HG02884 (cell line): ENCODE measurements at regions not wholly inside any gene's neighbourhood (a gene's known extent, or its start where the extent isn't known, plus 50 kb on each side); places are given as distances from the start of the nearest gene placed in this dataset.

ENCODE experiments used
- ATAC-seq: cut with Tn5 transposase; IDR thresholded peaks from one replicate; pipeline ENCODE4 v1.9.1; 2021; ENCODE audit warnings: mild to moderate bottlenecking, moderate library complexity; ENCODE audit not compliant: unreplicated experiment

DNA sequence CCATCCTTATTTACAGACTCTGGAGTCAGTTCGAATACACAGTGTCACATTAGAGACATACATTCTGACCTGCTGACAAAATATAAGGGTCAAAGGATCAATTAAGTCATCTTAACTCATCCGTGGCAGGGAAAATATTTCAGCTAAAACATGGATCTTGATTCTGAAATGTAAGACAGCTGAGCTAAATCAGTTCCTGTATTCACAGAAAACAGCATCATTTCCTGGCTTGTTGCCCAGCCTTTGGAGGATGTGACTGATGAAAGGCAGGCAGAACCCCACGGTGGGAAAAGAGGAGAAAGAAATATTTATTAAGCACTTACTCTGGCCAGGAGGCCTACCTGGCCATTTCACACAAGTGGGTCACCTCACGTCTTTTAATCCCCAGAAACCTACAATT is 101.9 kb downstream of the GAS2L3 start:
- ATAC-seq: no peak

DNA sequence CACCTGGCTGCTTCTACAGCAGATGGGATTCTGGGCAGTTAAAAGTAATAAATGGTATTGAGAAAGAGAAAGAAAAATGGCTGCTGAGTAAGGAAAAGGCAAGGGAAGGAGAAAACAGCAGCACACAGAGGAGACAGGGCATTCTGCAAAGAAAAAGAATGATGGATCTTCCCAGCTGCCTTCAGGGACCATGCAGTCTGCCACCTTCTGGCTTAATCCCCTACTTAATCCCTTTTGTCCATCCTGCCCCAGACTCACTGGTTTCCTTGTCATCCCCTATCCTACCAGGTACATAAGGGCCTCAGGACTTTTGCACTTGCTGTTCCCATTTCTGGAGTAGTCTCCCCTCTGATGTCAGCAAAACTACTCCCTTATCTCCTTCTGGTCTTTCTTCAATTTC is 107.6 kb downstream of the GAS2L3 start:
- ATAC-seq: no peak

DNA sequence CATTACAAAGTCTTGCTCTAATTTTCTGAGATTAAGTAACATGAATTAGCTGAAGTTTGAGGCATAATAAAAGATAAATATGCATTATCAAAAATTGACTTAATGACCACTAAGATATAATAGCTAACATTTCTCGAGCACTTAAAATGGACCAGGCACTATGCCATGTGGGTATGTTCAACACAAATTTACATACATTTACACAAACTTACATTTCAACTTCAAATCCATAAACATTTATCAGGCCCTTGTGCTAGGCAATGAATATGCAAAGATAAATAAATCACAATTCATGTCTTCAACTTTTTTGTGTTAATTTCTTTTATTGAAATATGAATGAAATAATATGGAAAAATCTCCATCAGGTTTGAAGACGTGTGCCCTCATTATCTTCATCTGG is 108.7 kb downstream of the GAS2L3 start:
- ATAC-seq: no peak

DNA sequence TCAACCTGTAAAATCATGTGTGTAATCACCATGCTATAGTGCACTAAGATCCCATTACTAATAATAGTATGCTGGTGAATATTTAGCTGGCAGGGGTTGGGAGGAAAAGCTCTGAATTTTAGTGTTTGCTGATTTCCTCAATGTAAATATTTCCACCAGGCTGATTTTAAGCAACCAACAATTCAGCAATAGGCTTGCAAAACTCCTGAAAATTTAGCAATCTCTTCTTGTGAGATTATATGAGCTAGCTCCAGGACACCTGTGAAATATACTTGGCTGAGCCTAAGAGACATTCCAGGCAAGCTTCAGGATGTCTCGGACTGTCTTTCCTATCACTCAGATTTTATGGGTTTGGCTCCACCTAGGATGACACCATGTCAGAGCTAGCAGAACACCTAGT is 106.9 kb upstream of the ANO4 start:
- no peak for ATAC-seq

DNA sequence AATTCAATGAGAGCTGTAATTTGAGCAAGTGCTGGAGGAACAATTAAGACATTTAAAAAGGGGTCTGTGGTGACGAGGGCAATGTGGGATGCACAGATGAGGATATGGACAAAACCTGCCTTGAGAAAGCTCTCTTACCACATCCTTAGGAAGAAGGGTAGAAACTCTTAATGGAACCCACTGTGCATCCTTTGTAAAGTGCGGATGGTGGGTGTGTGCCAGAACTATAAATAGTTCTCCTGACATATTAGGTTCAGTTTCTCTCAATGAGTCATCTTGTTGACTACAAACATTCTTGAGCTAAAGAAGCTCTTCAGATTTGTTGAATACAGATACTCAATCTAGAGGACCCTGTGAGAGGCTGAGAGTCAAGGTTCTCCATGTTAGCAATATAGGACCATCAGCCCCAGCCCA is 106.1 kb upstream of the ANO4 start:
- ATAC-seq: no peak

DNA sequence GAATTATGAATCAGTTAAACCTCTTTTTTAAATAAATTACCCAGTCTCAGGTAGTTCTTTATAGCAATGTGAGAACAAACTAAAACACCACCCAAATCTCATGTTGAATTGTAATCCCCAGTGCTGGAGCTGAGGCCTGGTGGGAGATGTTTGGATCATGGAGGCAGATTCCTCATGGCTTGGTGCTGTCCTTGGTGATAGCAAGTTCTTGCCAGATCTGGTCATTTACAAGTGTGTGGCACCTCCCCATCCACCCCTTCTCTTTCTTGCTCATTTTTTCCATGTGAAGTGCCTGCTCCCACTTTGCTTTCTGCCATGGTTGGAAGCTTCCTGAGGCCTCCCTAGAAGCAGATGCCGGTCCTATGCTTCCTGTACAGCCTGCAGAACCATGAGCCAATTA is 102.1 kb upstream of the ANO4 start:
- no peak for ATAC-seq

DNA sequence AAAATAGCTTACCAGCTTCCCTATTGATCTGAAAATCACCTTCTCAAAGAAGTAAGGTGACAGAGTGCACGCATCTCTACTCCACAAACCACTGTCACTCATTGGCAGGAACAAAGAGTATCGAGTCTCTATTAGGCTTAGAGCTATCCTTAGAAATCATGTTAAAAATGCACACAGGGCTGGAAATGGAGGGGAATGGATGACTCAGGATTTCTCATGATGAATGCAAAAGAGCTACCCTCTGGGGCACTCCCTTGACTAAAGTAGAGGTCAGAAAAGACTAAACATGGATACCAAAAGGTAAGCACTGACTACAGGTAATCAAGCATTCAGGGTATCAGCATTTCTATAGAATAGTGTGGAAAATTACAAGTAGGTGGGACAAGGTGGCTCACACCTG is 96.1 kb upstream of the ANO4 start:
- ATAC-seq: no peak

DNA sequence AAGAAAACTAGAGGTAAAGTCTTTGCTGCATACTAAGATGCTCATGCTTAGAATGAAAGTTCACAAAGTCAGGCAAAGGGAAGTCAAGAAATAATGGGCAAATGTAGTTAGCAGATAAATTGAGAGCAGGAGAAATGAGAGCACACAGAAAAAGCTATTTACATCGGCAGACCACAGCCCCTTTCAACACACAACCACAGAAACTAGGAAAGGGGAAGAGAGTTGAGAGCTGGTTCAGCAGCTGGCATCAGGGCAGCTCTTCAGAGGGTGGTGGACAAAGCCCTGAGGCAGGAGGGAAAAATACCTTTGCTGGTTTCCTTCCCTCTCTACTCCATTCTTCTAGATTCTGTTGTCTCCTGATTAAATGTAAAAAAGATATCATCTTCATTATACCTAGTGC is 95.4 kb upstream of the ANO4 start:
- peak; percentile 86 for ATAC-seq

DNA sequence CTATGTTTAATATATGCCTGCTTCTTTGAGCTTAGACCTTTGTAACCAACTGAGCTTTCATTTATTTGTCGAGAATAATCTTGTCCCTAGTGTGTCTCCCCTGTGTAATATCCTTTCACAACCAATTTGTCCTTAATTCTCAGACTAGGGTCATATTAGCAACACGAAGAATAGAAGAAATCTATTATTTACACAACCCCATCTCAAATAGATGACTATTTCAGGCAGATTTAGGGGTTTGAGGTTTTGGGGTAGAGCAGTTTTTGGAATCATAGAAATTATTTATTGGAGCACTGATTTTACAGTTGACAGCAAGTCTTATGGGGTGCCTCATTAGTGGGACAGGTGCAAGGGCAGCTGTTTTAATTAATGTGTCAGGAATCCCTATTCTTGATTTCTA is 91.2 kb upstream of the ANO4 start:
- ATAC-seq: no peak

DNA sequence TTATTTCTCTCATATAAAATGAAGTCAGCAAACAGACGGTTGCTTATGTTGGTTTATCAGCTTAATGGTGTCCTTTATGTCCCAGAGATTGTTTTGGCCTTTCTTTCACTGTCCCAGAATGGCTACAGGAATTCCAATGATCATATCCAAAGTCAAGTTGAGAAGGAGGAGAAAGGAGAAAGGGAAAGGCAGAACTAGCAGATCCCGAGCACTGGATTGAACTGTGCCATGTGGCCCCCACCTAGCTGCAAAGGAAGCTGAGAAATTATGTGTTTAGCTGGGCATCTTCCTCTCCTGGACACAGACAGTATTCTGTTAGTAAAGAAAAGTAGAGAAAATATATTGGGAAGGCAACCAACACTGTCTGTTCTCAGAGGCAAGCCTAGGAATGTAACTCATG is 90.7 kb upstream of the ANO4 start:
- no peak for ATAC-seq

DNA sequence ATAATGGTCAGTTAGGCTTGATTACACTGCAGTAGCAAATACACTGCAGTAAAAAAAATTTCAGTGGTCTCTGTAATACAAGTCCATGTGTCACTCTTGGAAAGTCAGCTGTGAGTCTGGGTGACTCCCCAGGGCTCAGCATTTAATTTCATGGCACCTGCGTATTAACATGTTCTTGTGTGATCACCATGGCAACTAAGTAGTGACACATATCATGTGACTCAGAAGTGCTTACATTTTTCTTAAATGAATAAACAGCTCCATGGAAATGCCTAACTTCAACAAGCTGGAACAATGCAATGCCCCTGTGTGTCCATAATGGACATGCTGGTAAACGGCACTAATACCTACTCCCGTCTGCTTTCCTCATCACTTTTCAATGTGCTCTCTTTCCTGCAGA is 88.5 kb upstream of the ANO4 start:
- ATAC-seq: no peak

DNA sequence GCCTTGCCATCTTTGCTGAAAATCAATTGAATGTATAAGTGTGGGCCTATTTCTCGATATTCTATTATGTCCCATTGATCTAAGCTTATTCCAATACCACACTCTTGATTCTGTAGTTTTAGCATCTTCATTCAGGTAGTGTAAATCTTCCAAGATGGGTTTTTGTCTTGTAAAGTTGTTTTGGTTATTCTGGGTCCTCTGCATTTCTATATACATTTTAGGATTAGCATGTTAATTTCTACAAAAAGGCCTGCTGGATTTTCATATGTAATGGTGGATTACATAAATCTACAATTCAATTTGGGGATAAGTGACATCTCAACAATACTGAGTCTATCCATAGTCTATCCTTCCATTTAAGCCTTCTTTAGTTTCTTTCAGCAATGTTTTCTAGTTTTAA is 86.0 kb upstream of the ANO4 start:
- ATAC-seq: no peak

DNA sequence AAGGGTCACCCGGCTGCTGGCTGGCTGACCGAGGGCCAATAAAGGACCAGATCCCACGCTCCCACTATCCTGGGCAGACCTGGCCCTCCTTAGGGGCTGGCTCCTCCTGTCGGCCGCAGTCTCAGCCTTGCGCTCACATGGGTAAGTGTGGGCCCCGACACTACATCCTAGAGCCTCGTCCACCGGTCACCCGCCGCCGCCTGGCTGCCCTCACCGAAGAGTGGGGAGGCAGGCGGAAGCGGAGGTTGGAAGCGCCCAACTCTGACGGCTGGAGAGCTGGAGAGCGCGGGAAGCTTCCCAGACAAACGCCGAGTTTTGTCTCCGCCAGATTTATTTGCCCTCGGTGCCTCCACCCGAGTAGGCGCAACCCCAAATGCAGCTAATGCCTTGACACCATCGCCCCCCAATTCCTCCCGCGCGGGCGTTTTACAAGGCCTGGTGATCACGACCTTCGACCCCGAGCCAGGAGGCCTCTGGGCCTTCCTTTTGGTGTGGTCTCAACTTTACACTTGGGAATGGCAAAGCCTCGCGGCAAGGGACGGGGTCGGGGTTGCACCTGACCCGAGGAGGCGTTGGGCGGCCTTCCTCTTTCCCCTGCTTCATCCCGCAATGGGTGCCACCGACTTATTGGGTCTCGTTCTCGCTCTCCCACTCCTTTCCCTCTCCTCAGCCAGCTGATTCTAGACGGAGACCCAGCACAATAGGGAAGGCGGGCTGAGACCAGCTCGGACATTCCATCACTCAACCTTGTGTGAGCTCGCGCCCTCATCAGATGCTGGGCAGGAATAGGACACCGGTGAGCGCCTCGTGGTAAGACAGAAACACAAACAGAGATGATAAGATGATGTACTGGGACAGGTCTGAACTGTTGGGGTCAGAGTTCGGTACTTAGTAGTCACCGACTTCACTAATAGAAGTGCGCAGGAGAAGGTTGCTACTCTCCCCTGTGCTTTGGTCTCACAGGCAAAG is 78.3 kb upstream of the ANO4 start:
- no peak for ATAC-seq

DNA sequence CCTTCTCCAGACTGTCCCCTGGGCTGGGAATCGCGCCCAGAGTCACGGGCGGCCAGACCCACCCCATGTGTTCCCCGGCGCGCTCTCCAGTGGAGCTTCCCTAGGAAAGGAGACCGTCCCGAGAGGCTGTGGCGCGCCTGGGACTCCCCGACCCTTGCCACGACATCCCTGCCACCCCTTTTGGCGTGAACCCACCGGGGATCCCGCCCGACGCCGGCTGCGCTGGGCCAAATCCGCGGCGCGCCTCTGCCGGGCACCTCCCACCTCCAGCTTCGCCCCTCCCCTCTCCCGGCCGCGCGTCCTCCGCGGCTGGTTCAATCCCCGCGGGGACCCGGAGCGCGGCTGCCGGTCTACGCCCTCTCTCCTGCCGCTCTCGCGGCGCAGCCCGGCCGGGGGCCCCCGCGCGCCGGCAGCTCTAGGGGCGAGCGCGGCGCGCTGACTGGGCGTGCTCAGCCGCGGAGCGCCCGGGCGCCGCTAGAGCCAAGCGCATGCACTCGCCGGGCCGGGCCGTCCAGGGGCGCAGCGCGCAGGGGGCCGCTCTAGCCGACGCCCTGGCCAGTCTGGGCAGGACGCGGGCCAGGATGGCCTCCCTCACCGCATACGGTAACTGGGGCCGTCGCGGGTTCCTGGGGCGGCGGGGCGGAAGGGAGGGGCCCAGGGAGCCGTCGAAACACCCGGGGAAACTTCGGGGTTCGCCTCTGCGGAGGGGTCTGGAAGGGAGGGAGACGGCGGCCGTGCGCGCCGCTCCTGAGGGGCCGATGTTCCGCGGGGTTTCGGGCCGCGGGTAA is 77.4 kb upstream of the ANO4 start:
- no peak for ATAC-seq

DNA sequence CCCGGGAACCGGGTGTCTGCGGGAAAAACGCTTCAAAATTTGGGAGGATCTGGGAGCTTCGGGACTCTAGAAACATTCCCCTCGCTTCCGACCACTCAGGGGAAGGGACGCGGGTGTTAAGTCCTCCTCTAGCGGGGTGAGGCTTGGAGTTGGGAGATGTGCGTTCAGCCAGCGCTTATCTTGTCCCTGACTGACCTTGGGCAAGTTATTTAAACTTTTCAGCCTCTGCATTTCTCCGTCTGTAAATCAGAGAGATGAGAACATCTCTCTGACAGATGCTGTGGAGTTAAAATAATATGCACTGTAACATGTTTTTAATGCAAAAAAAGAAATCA is 76.9 kb upstream of the ANO4 start:
- no peak for ATAC-seq

DNA sequence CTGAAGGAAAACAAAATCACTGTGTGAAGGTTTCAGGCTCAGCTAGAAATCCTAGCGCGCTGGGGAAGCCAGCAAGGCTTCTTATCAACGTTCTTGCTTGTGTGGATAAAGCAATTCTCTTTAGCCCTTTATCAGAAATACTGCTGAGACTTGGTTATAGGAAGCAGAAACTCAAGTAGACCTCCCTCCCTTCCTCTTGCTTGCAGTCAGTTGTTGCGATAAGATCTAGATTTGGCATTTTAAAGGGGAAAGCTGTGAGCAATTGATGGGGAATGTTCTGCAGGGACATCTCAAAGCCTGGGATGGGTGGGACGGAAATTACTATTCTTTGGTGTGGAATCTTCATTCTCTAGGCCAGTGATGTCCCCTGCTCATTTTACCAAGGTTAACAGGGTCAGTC is 76.4 kb upstream of the ANO4 start:
- no peak for ATAC-seq

DNA sequence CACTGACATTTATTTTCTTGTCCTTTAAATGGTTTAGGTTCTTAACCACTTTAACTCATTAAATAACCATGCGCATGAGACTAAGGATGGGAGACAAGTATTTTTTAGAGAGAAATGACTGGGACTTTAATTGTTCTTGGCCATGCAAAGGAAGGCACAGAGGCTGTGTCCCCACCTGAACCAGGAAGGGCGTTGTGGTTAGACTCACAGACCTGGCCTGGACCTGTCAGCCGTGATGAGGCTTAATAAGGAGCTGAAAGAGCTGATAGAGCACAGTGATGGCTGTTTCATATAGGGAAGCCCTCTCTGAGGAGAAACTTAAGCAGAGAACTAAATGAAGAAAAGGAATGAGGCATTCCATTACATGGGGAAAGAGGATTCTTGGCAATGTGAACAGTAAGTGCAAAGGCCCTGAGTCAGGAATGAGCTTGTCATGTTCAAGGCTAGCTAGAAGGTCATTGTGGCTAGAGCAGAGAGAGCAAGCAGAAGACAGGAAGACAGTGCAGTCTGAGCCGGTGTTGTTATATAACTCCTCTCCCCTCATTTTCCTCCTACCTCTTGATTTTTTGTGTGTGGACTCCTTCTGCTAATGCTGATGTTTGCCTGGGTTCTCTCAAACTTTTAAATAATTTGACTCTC is 74.4 kb upstream of the ANO4 start:
- ATAC-seq: no peak

DNA sequence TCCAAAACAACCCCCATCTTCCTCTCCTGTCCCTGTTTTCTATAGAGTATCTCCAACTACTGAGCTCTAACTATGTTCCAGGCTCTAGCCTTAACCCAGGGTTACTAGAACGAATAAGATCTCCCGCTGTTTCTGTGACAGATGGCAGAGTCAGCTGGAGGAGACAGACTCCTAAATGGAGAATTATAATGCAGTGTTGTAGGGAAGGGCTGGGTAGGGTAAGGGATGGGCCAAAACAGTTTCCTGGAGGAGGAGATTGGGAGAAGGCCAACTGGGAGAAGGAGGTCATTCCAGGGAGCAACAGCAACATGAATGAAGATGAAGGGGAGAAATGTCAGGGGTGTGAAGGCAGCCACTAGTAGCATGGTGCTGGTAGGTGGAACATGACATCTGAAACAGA is 73.4 kb upstream of the ANO4 start:
- no peak for ATAC-seq

DNA sequence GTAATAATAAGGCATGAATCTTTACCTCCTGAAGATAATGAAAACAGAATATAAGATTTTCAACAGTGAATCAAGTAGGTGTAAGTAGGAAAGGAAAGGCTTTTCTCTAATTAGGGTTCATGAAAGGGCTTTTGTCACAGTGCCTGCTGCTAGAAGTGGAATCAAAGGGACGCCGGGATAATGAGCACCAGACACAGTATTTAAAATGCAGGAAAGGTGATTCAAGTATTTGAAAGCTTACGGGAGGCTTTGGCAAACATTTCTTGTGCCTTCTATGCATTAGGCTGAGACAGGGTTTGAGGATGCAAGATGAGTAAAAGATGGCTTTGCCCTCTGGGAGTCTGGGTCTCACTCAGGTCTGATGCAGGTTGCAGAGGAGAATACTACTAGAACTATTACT is 70.5 kb upstream of the ANO4 start:
- no peak for ATAC-seq

DNA sequence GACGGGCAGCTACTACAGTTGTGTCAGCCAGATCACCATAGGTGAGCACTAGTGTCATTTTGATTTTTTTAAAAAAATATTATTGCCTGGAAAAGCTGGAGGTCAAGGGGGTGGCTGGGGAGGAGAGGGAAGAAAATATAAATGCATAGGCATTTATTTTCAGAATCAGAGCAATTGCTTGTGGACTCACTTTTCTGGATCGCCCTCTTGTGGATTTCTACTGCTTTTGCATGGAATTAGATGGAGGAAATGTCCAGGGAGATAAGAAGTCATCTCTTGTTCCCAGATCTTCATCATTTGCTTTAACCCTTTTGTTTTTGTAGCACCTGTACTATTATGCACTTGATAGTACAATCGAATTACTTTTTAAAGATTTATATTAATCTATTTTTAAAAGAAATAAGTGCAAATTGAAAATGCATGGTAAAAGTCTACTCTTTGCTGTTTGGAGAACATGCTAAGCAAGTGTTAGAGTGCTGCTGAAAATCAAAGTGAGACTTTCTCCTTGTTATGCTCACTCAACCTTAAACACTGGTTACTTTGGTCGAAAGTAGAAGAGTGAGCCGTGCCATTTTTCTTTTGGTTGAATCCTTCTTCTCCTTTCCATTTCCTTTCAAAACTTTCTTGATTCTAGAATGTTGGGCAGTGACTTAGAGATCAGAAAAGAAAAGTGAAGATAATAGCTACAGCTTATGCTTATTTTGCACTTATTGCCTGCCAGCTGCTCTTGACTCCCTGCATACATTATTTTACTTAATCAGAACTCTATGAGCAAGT is 60.6 kb upstream of the ANO4 start:
- peak; percentile 62 for ATAC-seq

DNA sequence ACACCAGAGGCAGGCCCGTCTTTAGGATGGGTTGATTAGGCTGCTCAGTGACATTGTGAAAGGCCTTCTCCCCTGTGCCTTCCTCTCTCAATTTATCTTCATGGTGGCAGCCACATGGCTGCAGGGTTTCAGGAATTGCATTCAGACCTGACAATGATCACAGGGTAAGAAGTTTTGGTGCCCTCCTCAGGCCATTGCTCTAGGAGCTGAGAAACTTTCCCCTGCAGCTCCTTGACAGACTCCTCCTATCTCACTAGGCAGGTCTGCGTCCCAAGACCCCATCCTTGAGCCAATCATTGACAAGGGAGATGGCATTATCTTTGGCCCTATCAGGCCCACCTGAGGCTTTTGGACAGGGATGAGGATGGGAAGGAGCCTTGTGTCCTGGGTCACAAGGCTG is 57.4 kb upstream of the ANO4 start:
- ATAC-seq: no peak
